Spleen (tissue), 11 donors: ENCODE measurements at regions not wholly inside any gene's neighbourhood (a gene's known extent, or its start where the extent isn't known, plus 50 kb on each side); places are given as distances from the start of the nearest gene placed in this dataset.
"Not testable (repeated sequence)": the region's sequence is repeated elsewhere in the genome, so short reads cannot be mapped to it uniquely, and the experiment has no call there.

ENCODE experiments used
- DNase-seq: peaks from one replicate; pipeline ENCODE4 v3.0.0-alpha.2; 2020
- H3K27ac ChIP-seq, 8 donors: fragments of 200-600 bp; sonication (generic) in 7 of 8; 1 replicate in 4 of 8; 2 replicates in 4 of 8; pipeline versions ENCODE4 v1.5.0 to v1.8.0; 2016 to 2021; ENCODE audit warnings: inconsistent platforms in 4 of 8, mild to moderate bottlenecking in 4 of 8, moderate library complexity in 1 of 8
- H3K27me3 ChIP-seq, 7 donors: fragments of 200-600 bp; sonication (generic) in 6 of 7; replicated peaks in 1 of 7; 1 replicate in 4 of 7; 2 replicates in 3 of 7; pipeline versions ENCODE4 v1.5.0 to v1.8.0; 2016 to 2021; ENCODE audit warnings: inconsistent platforms in 3 of 7, mild to moderate bottlenecking in 1 of 7
- H3K36me3 ChIP-seq, 6 donors: fragments of 200-600 bp; sonication (generic) in 5 of 6; 1 replicate in 4 of 6; 2 replicates in 2 of 6; pipeline versions ENCODE4 v1.5.0 to v1.8.0; 2016 to 2021; ENCODE audit warnings: inconsistent platforms in 2 of 6
- H3K4me1 ChIP-seq, 6 donors: fragments of 200-600 bp; sonication (generic) in 5 of 6; 1 replicate in 3 of 6; 2 replicates in 3 of 6; pipeline versions ENCODE4 v1.5.0 to v1.8.0; 2016 to 2021; ENCODE audit warnings: inconsistent platforms in 3 of 6
- H3K4me3 ChIP-seq, 8 donors: fragments of 200-600 bp; sonication (generic) in 7 of 8; 1 replicate in 4 of 8; 2 replicates in 4 of 8; pipeline versions ENCODE4 v1.5.0 to v1.8.0; 2016 to 2021; ENCODE audit warnings: inconsistent platforms in 4 of 8, mild to moderate bottlenecking in 4 of 8, moderate library complexity in 2 of 8
- H3K9me3 ChIP-seq, 8 donors: fragments of 200-600 bp; sonication (generic) in 7 of 8; 1 replicate in 4 of 8; 2 replicates in 4 of 8; pipeline versions ENCODE4 v1.5.0 to v1.8.0; 2016 to 2021; ENCODE audit warnings: inconsistent platforms in 4 of 8
- POLR2A ChIP-seq, 3 donors: fragments of 450-650 bp; IDR thresholded peaks; one replicate each; pipeline ENCODE4 v1.5.1; 2017; ENCODE audit warnings: antibody characterized with exemption in 3 of 3, mild to moderate bottlenecking in 1 of 3
- POLR2AphosphoS5 ChIP-seq, 3 donors: sonication (generic); formaldehyde crosslinking; IDR thresholded peaks; one replicate each; pipeline ENCODE4 v1.5.1; 2017; ENCODE audit warnings: antibody characterized with exemption in 3 of 3
- WGBS, 5 donors: extraction: QIAGEN DNeasy Blood & Tissue Kit in 3 of 5; methylation state at CpG; one replicate each; pipeline versions ENCODE4 v1.1.5 to v1.1.7; 2013 to 2018; 5-methylcytosine and 5-hydroxymethylcytosine counted together
- intact Hi-C: fragments of 100-400 bp; cut with DNase I; formaldehyde crosslinking; loops from one replicate; pipeline ENCODE4 v1.15.0; 2023; ENCODE audit warnings: low total_unique reads
- TF ChIP-seq, protein P1 (sequence below), 11 experiments: fragments of 200-600 bp in 7 of 11; fragments of 450-650 bp in 4 of 11; sonication (generic) in 4 of 11; IDR thresholded peaks in 8 of 11; conservative IDR thresholded peaks in 3 of 11; 1 replicate in 7 of 11; 2 replicates in 4 of 11; pipeline versions ENCODE4 v1.4.0 to v1.8.0; 2016 to 2021; ENCODE audit warnings: antibody characterized with exemption in 11 of 11, inconsistent platforms in 4 of 11, mild to moderate bottlenecking in 1 of 11
- donor health status: healthy with polysubstance abuse.
- donor health status: DM: no; HTN: no; CAD: no; lungs with moderate emphysema.
- donor health status: DM: no; HTN: no; CAD: no.
- donor health status: Bipolar disorder and iron deficiency.
- donor health status: healthy.
- donor health status: DM: no; HTN: no; CAD: no.
- donor health status: DM: yes; HTN: yes; CAD: no.

- TF ChIP-seq POLR2AphosphoS5 (IDR thresholded peaks at IDR 0.05), result no peak
- TF ChIP-seq, protein P1, sequence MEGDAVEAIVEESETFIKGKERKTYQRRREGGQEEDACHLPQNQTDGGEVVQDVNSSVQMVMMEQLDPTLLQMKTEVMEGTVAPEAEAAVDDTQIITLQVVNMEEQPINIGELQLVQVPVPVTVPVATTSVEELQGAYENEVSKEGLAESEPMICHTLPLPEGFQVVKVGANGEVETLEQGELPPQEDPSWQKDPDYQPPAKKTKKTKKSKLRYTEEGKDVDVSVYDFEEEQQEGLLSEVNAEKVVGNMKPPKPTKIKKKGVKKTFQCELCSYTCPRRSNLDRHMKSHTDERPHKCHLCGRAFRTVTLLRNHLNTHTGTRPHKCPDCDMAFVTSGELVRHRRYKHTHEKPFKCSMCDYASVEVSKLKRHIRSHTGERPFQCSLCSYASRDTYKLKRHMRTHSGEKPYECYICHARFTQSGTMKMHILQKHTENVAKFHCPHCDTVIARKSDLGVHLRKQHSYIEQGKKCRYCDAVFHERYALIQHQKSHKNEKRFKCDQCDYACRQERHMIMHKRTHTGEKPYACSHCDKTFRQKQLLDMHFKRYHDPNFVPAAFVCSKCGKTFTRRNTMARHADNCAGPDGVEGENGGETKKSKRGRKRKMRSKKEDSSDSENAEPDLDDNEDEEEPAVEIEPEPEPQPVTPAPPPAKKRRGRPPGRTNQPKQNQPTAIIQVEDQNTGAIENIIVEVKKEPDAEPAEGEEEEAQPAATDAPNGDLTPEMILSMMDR (IDR thresholded peaks at IDR 0.05 in 8 of 11, conservative IDR thresholded peaks at IDR 0.05 in 3 of 11), result no peak
- no peak for TF ChIP-seq POLR2A (IDR thresholded peaks at IDR 0.05)
- Histone ChIP-seq H3K27ac (no peak overlapping the region), H3K36me3 (no peaks in the 10 kb centered on the region), H3K4me3 (no peak overlapping the region), H3K9me3 (peaks cover 0 to 26% (median 0%) of the 10 kb centered on the region in 8 donors), H3K4me1 (no peaks in the 10 kb centered on the region), H3K27me3 (peaks cover 0 to 9% (median 0%) of the 10 kb centered on the region in 7 donors)
- DNase-seq, result no peak
- intact Hi-C loops, result no loop called here
- 65 to 100% (median 89%) methylated on average over 2 to 5 of the region's 5 CpGs for WGBS, 5 donors
These were observed 199.1 kb upstream of the OR13F1 start for GRCh38 chr9:104304925-104305324.

GRCh38 chr9:104313396-104314110 is 190.5 kb upstream of the OR13F1 start:
- H3K27ac ChIP-seq, result no peak overlapping the region
- no peaks in the 10 kb centered on the region for H3K4me1 ChIP-seq
- H3K27me3 ChIP-seq, result no peaks in the 10 kb centered on the region
- intact Hi-C loops, result no loop called here
- no peak overlapping the region for H3K4me3 ChIP-seq
- DNase-seq, result no peak
- H3K9me3 ChIP-seq, result peaks cover 0 to 8% (median 2%) of the 10 kb centered on the region in 8 donors
- no peaks in the 10 kb centered on the region for H3K36me3 ChIP-seq
- TF ChIP-seq POLR2AphosphoS5 (IDR thresholded peaks at IDR 0.05), result no peak
- no peak for TF ChIP-seq POLR2A (IDR thresholded peaks at IDR 0.05)
- TF ChIP-seq, protein P1 (IDR thresholded peaks at IDR 0.05 in 8 of 11, conservative IDR thresholded peaks at IDR 0.05 in 3 of 11), result no peak
- 72 to 88% (median 79%) methylated on average over 5 of the region's 5 CpGs for WGBS, 5 donors

- H3K4me3 ChIP-seq, H3K9me3 ChIP-seq, H3K27ac ChIP-seq, H3K36me3 ChIP-seq, H3K27me3 ChIP-seq, H3K4me1 ChIP-seq, intact Hi-C loops: not testable (repeated sequence)
- 93 to 97% (median 94%) methylated on average over 33 to 50 of the region's 50 CpGs for WGBS, 5 donors
- DNase-seq, result peak; percentile 62
These were observed 187.7 kb upstream of the OR13F1 start for GRCh38 chr9:104316201-104317009.

DNA sequence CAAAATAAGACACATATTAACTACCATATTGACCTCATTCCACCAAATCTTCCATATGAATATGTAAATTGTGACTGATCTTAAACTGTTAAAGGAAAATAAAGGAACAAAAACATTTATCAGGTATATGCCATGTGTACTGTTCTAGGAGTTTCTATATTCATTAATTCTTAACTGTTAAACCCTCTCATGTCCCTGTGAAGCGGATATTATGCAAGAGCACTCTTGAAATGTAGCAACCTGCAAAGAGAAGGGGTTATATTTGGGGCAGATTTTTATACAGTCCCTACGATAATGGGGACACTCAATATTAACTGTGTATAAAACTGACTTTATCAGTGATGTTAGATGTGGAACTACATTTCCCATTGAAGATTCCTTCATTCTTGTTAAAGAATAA is 184.9 kb upstream of the OR13F1 start:
- Histone ChIP-seq H3K36me3 (no peaks in the 10 kb centered on the region), H3K4me1 (no peaks in the 10 kb centered on the region), H3K27ac (no peak overlapping the region), H3K4me3 (no peak overlapping the region), H3K27me3 (no peaks in the 10 kb centered on the region), H3K9me3 (peaks cover 0 to 8% (median 2%) of the 10 kb centered on the region in 8 donors)
- 73 to 90% (median 79%) methylated on average over 2 of the region's 2 CpGs for WGBS, 5 donors
- TF ChIP-seq POLR2AphosphoS5 (IDR thresholded peaks at IDR 0.05), result no peak
- no peak for TF ChIP-seq POLR2A (IDR thresholded peaks at IDR 0.05)
- TF ChIP-seq, protein P1 (IDR thresholded peaks at IDR 0.05 in 8 of 11, conservative IDR thresholded peaks at IDR 0.05 in 3 of 11), result no peak
- DNase-seq, result no peak
- intact Hi-C loops, result no loop called here
